ENCODE measurements at regions not wholly inside any gene's neighbourhood (a gene's known extent, or its start where the extent isn't known, plus 50 kb on each side); places are given as distances from the start of the nearest gene placed in this dataset.
A peak's percentile ranks its signal among the peaks of the same experiment; 100 is the strongest.
"Not testable (repeated sequence)": the region's sequence is repeated elsewhere in the genome, so short reads cannot be mapped to it uniquely, and the experiment has no call there.

GRCh38 chr7:67301667-67302066 lies 305.0 kb downstream of the TYW1 start:
- Histone ChIP-seq H3K27me3 (ENCODE audit: insufficient read depth, low read length) (no peaks in the 10 kb centered on the region), H2AFZ (ENCODE audit: low read depth, low read length) (no peak overlapping the region), H3K4me3 (ENCODE audit: low read length) (peak overlapping the region; percentile 85), H3K4me1 (ENCODE audit: insufficient read depth, low read length) (peaks cover 9% of the 10 kb centered on the region), H3K9me3 (ENCODE audit: low read length) (no peaks in the 10 kb centered on the region), H3K36me3 (ENCODE audit: insufficient read depth, low read length) (peaks cover 8% of the 10 kb centered on the region)

- Histone ChIP-seq H3K4me1 (ENCODE audit: insufficient read depth, low read length) (peaks cover 9% of the 10 kb centered on the region), H3K4me3 (ENCODE audit: low read length) (peak overlapping the region; percentile 85), H3K36me3 (ENCODE audit: insufficient read depth, low read length) (peaks cover 10% of the 10 kb centered on the region), H3K9me3 (ENCODE audit: low read length) (no peaks in the 10 kb centered on the region), H3K27me3 (ENCODE audit: insufficient read depth, low read length) (no peaks in the 10 kb centered on the region), H2AFZ (ENCODE audit: low read depth, low read length) (peak overlapping the region; percentile 29)
These were observed 305.7 kb downstream of the TYW1 start for GRCh38 chr7:67302113-67303039.

GRCh38 chr7:67304846-67305245 lies 308.2 kb downstream of the TYW1 start:
- H3K36me3 ChIP-seq (ENCODE audit: insufficient read depth, low read length), result peaks cover 29% of the 10 kb centered on the region
- H3K4me3 ChIP-seq (ENCODE audit: low read length); H3K27me3 ChIP-seq (ENCODE audit: insufficient read depth, low read length); H3K4me1 ChIP-seq (ENCODE audit: insufficient read depth, low read length); H3K9me3 ChIP-seq (ENCODE audit: low read length); H2AFZ ChIP-seq (ENCODE audit: low read depth, low read length): not testable (repeated sequence)

GRCh38 chr7:67306331-67306730 lies 309.7 kb downstream of the TYW1 start:
- H3K27me3 ChIP-seq (ENCODE audit: insufficient read depth, low read length), result no peaks in the 10 kb centered on the region
- peaks cover 39% of the 10 kb centered on the region for H3K36me3 ChIP-seq (ENCODE audit: insufficient read depth, low read length)
- H3K9me3 ChIP-seq (ENCODE audit: low read length), result no peaks in the 10 kb centered on the region
- H2AFZ ChIP-seq (ENCODE audit: low read depth, low read length), result no peak overlapping the region
- no peak overlapping the region for H3K4me3 ChIP-seq (ENCODE audit: low read length)
- peaks cover 6% of the 10 kb centered on the region for H3K4me1 ChIP-seq (ENCODE audit: insufficient read depth, low read length)

- Histone ChIP-seq H2AFZ (ENCODE audit: low read depth, low read length) (no peak overlapping the region), H3K4me3 (ENCODE audit: low read length) (no peak overlapping the region), H3K4me1 (ENCODE audit: insufficient read depth, low read length) (no peaks in the 10 kb centered on the region), H3K9me3 (ENCODE audit: low read length) (no peaks in the 10 kb centered on the region), H3K36me3 (ENCODE audit: insufficient read depth, low read length) (peaks cover 63% of the 10 kb centered on the region), H3K27me3 (ENCODE audit: insufficient read depth, low read length) (no peaks in the 10 kb centered on the region)
These were observed 313.3 kb downstream of the TYW1 start for GRCh38 chr7:67309764-67310549.

GRCh38 chr7:67311901-67312300 lies 315.3 kb downstream of the TYW1 start:
- H3K36me3 ChIP-seq (ENCODE audit: insufficient read depth, low read length), result peaks cover 63% of the 10 kb centered on the region
- no peak overlapping the region for H3K4me3 ChIP-seq (ENCODE audit: low read length)

GRCh38 chr7:67313213-67313612 lies 316.6 kb downstream of the TYW1 start:
- H3K27me3 ChIP-seq (ENCODE audit: insufficient read depth, low read length), result no peaks in the 10 kb centered on the region
- H2AFZ ChIP-seq (ENCODE audit: low read depth, low read length), result no peak overlapping the region
- no peaks in the 10 kb centered on the region for H3K9me3 ChIP-seq (ENCODE audit: low read length)
- peaks cover 64% of the 10 kb centered on the region for H3K36me3 ChIP-seq (ENCODE audit: insufficient read depth, low read length)
- H3K4me3 ChIP-seq (ENCODE audit: low read length), result no peak overlapping the region
- H3K4me1 ChIP-seq (ENCODE audit: insufficient read depth, low read length), result no peaks in the 10 kb centered on the region

More at GRCh38 chr7:67311901-67312300, 315.3 kb downstream of the TYW1 start:
- no peaks in the 10 kb centered on the region for H3K4me1 ChIP-seq (ENCODE audit: insufficient read depth, low read length)
- H3K9me3 ChIP-seq (ENCODE audit: low read length), result no peaks in the 10 kb centered on the region
- H3K27me3 ChIP-seq (ENCODE audit: insufficient read depth, low read length), result no peaks in the 10 kb centered on the region
- H2AFZ ChIP-seq (ENCODE audit: low read depth, low read length), result no peak overlapping the region

- peaks cover 35% of the 10 kb centered on the region for H3K36me3 ChIP-seq (ENCODE audit: insufficient read depth, low read length)
- H3K9me3 ChIP-seq (ENCODE audit: low read length); H3K4me1 ChIP-seq (ENCODE audit: insufficient read depth, low read length); H3K4me3 ChIP-seq (ENCODE audit: low read length); H3K27me3 ChIP-seq (ENCODE audit: insufficient read depth, low read length); H2AFZ ChIP-seq (ENCODE audit: low read depth, low read length): not testable (repeated sequence)
These were observed 320.3 kb downstream of the TYW1 start for GRCh38 chr7:67316902-67317301.

GRCh38 chr7:67328257-67328656 lies 331.6 kb downstream of the TYW1 start:
- H3K9me3 ChIP-seq (ENCODE audit: low read length); H3K36me3 ChIP-seq (ENCODE audit: insufficient read depth, low read length); H3K4me3 ChIP-seq (ENCODE audit: low read length); H3K4me1 ChIP-seq (ENCODE audit: insufficient read depth, low read length); H3K27me3 ChIP-seq (ENCODE audit: insufficient read depth, low read length); H2AFZ ChIP-seq (ENCODE audit: low read depth, low read length): not testable (repeated sequence)

GRCh38 chr7:67335165-67335564 lies 338.5 kb downstream of the TYW1 start:
- not testable (repeated sequence) for H3K4me3 ChIP-seq (ENCODE audit: low read length); H3K9me3 ChIP-seq (ENCODE audit: low read length); H2AFZ ChIP-seq (ENCODE audit: low read depth, low read length); H3K36me3 ChIP-seq (ENCODE audit: insufficient read depth, low read length); H3K27me3 ChIP-seq (ENCODE audit: insufficient read depth, low read length); H3K4me1 ChIP-seq (ENCODE audit: insufficient read depth, low read length)

- H3K27me3 ChIP-seq (ENCODE audit: insufficient read depth, low read length); H3K4me1 ChIP-seq (ENCODE audit: insufficient read depth, low read length); H3K36me3 ChIP-seq (ENCODE audit: insufficient read depth, low read length); H2AFZ ChIP-seq (ENCODE audit: low read depth, low read length); H3K4me3 ChIP-seq (ENCODE audit: low read length); H3K9me3 ChIP-seq (ENCODE audit: low read length): not testable (repeated sequence)
These were observed 339.0 kb downstream of the TYW1 start for GRCh38 chr7:67335663-67336062.

GRCh38 chr7:67338545-67338944 lies 341.9 kb downstream of the TYW1 start:
- H2AFZ ChIP-seq (ENCODE audit: low read depth, low read length); H3K27me3 ChIP-seq (ENCODE audit: insufficient read depth, low read length); H3K36me3 ChIP-seq (ENCODE audit: insufficient read depth, low read length); H3K4me1 ChIP-seq (ENCODE audit: insufficient read depth, low read length); H3K9me3 ChIP-seq (ENCODE audit: low read length); H3K4me3 ChIP-seq (ENCODE audit: low read length): not testable (repeated sequence)

GRCh38 chr7:67341153-67341768 lies 344.6 kb downstream of the TYW1 start:
- H3K9me3 ChIP-seq (ENCODE audit: low read length), result peaks cover 8% of the 10 kb centered on the region
- H2AFZ ChIP-seq (ENCODE audit: low read depth, low read length), result no peak overlapping the region
- H3K4me1 ChIP-seq (ENCODE audit: insufficient read depth, low read length), result no peaks in the 10 kb centered on the region
- no peaks in the 10 kb centered on the region for H3K36me3 ChIP-seq (ENCODE audit: insufficient read depth, low read length)
- no peaks in the 10 kb centered on the region for H3K27me3 ChIP-seq (ENCODE audit: insufficient read depth, low read length)
- no peak overlapping the region for H3K4me3 ChIP-seq (ENCODE audit: low read length)
